DND-41 (cell line): ENCODE measurements at regions not wholly inside any gene's neighbourhood (a gene's known extent, or its start where the extent isn't known, plus 50 kb on each side); places are given as distances from the start of the nearest gene placed in this dataset.

Experiments used
- ATAC-seq: fragments of 200-7000 bp; cut with Tn5 transposase; 3 replicates; pipeline ENCODE4 v1.9.1; 2021; ENCODE audit warnings: low read depth; ENCODE audit not compliant: insufficient read depth
- DNase-seq: peaks from one replicate; pipeline ENCODE4 v3.0.0-alpha.2; 2020
- H2AFZ ChIP-seq: 2 replicates; pipeline ENCODE4 v1.6.0; 2012; ENCODE audit warnings: low read depth, low read length
- H3K27ac ChIP-seq: 2 replicates; pipeline ENCODE4 v1.5.1; 2012; ENCODE audit warnings: low read length, inconsistent platforms
- H3K27me3 ChIP-seq: fragments of 200-600 bp; sonication (generic); 2 replicates; pipeline ENCODE4 v1.6.0; 2012; ENCODE audit warnings: low read length, mild to moderate bottlenecking, inconsistent platforms; ENCODE audit not compliant: insufficient read depth, poor library complexity
- H3K36me3 ChIP-seq: 2 replicates; pipeline ENCODE4 v1.5.1; 2012; ENCODE audit warnings: low read length, inconsistent platforms; ENCODE audit not compliant: insufficient read depth
- H3K4me1 ChIP-seq: 2 replicates; pipeline ENCODE4 v1.5.1; 2012; ENCODE audit warnings: mild to moderate bottlenecking, low read length; ENCODE audit not compliant: insufficient read depth
- H3K4me2 ChIP-seq: 2 replicates; pipeline ENCODE4 v1.6.0; 2012; ENCODE audit warnings: mild to moderate bottlenecking, moderate library complexity, low read length, inconsistent platforms; ENCODE audit not compliant: insufficient read depth
- H3K4me3 ChIP-seq, 2 experiments: fragments of 200-600 bp in 1 of 2; shearing (Covaris generic) in 1 of 2; 2 replicates each; pipeline ENCODE4 v1.5.1; 2012 to 2016; ENCODE audit warnings: inconsistent platforms in 2 of 2, low read length in 2 of 2, mild to moderate bottlenecking in 2 of 2, low read depth in 1 of 2, moderate library complexity in 1 of 2
- H3K79me2 ChIP-seq: 2 replicates; pipeline ENCODE4 v1.6.0; 2012; ENCODE audit warnings: low read length, inconsistent platforms; ENCODE audit not compliant: insufficient read depth
- H3K9ac ChIP-seq: 2 replicates; pipeline ENCODE4 v1.6.0; 2012; ENCODE audit warnings: low read depth, mild to moderate bottlenecking, inconsistent platforms, low read length, moderate library complexity
- H3K9me3 ChIP-seq: 2 replicates; pipeline ENCODE4 v1.5.1; 2012; ENCODE audit warnings: low read length, moderate library complexity, mild to moderate bottlenecking, inconsistent platforms; ENCODE audit not compliant: insufficient read depth, severe bottlenecking
- H4K20me1 ChIP-seq: 2 replicates; pipeline ENCODE4 v1.6.0; 2012; ENCODE audit warnings: low read length; ENCODE audit not compliant: insufficient read depth
- EZH2 ChIP-seq: IDR thresholded peaks from 3 replicates; pipeline ENCODE4 v1.6.1; 2012; ENCODE audit warnings: borderline replicate concordance, low read depth, mild to moderate bottlenecking, moderate library complexity, low read length, inconsistent platforms; ENCODE audit not compliant: severe bottlenecking
- TF ChIP-seq, protein P1 (sequence below): IDR thresholded peaks from 2 replicates; pipeline ENCODE4 v1.5.1; 2012; ENCODE audit warnings: borderline replicate concordance, low read length, moderate library complexity, mild to moderate bottlenecking; ENCODE audit not compliant: poor library complexity, severe bottlenecking; ENCODE audit errors: extremely low read depth

DNA sequence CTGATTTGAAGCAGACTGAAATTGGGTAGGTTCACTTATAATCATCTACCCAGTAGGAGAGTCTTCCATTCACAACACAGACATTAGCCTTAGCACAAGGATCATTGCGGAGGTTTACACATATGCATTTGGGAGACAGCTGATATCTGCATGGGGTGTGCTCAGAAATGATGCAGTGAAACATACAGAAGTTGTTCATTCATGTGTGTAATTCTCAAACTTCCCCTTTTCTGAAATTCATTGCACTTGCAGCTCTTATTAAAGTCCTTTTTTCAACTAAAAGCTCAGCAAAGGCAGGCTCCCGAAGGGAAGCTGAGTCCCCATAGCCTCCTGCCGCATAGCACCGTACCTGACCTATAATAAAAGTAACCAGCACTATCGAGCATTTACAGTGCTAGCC is 218.3 kb upstream of the CRY1 start:
- Histone ChIP-seq H3K36me3 (no peaks in the 10 kb centered on the region), H4K20me1 (no peaks in the 10 kb centered on the region), H2AFZ (no peak overlapping the region), H3K79me2 (no peaks in the 10 kb centered on the region), H3K27ac (no peak overlapping the region), H3K4me2 (no peak overlapping the region), H3K9ac (no peak overlapping the region), H3K4me3 (no peak overlapping the region), H3K4me1 (no peaks in the 10 kb centered on the region), H3K27me3 (peaks cover 22% of the 10 kb centered on the region), H3K9me3 (no peaks in the 10 kb centered on the region)
- ATAC-seq: no peak
- DNase-seq: no peak
- TF ChIP-seq, protein P1, sequence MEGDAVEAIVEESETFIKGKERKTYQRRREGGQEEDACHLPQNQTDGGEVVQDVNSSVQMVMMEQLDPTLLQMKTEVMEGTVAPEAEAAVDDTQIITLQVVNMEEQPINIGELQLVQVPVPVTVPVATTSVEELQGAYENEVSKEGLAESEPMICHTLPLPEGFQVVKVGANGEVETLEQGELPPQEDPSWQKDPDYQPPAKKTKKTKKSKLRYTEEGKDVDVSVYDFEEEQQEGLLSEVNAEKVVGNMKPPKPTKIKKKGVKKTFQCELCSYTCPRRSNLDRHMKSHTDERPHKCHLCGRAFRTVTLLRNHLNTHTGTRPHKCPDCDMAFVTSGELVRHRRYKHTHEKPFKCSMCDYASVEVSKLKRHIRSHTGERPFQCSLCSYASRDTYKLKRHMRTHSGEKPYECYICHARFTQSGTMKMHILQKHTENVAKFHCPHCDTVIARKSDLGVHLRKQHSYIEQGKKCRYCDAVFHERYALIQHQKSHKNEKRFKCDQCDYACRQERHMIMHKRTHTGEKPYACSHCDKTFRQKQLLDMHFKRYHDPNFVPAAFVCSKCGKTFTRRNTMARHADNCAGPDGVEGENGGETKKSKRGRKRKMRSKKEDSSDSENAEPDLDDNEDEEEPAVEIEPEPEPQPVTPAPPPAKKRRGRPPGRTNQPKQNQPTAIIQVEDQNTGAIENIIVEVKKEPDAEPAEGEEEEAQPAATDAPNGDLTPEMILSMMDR: no peak
- no peak for TF ChIP-seq EZH2

DNA sequence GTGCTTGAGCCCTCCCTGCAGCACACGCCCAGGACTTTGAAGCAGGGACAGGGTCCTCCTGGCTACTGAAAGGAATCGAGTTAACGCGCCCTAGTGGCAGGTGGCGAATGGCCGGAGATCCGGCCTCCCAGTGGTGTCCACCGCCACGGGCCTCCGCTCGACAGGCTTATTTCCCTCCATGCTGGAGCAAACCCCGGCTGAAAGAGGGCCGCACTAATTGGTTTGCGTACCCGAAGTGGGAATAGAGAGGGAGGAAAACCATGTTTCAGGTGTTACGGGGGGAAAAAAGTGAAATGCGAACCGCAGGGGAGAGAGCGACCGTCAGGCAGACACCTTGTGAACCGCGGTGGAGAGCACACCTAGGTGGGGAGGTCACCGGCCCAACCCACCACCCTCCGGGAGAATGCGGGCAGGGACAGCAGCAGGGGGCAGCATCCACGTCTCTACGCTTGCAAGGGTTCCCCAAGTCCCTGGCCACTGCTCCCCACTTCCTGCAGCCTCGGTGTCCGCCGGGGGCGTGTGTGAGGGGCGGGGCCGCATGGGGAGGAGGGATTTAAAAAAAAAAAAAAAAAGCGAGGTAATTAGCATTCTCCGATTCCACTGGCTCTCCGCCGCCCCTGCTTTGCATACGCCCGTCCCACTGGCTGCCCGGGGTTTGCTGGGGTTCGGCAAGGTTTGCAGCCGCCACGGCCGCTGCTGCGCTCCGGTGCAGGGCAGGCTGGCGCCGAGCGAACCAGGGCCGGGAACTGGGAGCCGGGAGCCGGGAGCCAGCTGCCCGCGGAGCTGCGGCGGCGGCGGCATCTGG is 224.6 kb upstream of the CRY1 start:
- no peak overlapping the region for H3K27ac ChIP-seq
- H2AFZ ChIP-seq: no peak overlapping the region
- H3K4me1 ChIP-seq: peaks cover 25% of the 10 kb centered on the region
- no peaks in the 10 kb centered on the region for H3K36me3 ChIP-seq
- peak; percentile 73 for ATAC-seq
- no peak overlapping the region for H3K4me3 ChIP-seq
- H3K9ac ChIP-seq: no peak overlapping the region
- H3K27me3 ChIP-seq: peaks cover 52% of the 10 kb centered on the region
- no peak for TF ChIP-seq EZH2
- TF ChIP-seq, protein P1: peak; percentile 8
- H3K4me2 ChIP-seq: no peak overlapping the region
- no peaks in the 10 kb centered on the region for H4K20me1 ChIP-seq
- peak; percentile 59 for DNase-seq
- H3K9me3 ChIP-seq: no peaks in the 10 kb centered on the region
- no peaks in the 10 kb centered on the region for H3K79me2 ChIP-seq

DNA sequence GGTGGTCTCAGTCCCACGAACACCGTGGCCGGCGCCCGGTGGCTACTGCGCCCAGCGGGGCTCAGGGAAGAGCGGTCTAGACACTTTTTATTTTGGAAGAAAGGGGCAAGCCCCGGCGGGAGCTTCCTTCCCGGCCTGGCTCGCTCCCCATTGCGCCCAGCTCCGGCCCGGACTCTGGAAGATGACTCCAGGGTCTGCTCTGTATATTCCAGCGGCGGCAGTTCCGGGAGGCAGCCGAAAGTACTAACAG is 225.1 kb upstream of the CRY1 start:
- Histone ChIP-seq H3K9me3 (no peaks in the 10 kb centered on the region), H3K4me2 (no peak overlapping the region), H3K4me3 (no peak overlapping the region), H3K79me2 (no peaks in the 10 kb centered on the region), H3K4me1 (peaks cover 25% of the 10 kb centered on the region), H3K9ac (no peak overlapping the region), H3K36me3 (no peaks in the 10 kb centered on the region), H3K27me3 (peaks cover 55% of the 10 kb centered on the region), H2AFZ (no peak overlapping the region), H3K27ac (no peak overlapping the region), H4K20me1 (no peaks in the 10 kb centered on the region)
- DNase-seq (no peak), ATAC-seq (no peak)
- TF ChIP-seq, protein P1: no peak
- TF ChIP-seq EZH2: no peak
